ENCODE measurements at regions not wholly inside any gene's neighbourhood (a gene's known extent, or its start where the extent isn't known, plus 50 kb on each side); places are given as distances from the start of the nearest gene placed in this dataset.

DNA sequence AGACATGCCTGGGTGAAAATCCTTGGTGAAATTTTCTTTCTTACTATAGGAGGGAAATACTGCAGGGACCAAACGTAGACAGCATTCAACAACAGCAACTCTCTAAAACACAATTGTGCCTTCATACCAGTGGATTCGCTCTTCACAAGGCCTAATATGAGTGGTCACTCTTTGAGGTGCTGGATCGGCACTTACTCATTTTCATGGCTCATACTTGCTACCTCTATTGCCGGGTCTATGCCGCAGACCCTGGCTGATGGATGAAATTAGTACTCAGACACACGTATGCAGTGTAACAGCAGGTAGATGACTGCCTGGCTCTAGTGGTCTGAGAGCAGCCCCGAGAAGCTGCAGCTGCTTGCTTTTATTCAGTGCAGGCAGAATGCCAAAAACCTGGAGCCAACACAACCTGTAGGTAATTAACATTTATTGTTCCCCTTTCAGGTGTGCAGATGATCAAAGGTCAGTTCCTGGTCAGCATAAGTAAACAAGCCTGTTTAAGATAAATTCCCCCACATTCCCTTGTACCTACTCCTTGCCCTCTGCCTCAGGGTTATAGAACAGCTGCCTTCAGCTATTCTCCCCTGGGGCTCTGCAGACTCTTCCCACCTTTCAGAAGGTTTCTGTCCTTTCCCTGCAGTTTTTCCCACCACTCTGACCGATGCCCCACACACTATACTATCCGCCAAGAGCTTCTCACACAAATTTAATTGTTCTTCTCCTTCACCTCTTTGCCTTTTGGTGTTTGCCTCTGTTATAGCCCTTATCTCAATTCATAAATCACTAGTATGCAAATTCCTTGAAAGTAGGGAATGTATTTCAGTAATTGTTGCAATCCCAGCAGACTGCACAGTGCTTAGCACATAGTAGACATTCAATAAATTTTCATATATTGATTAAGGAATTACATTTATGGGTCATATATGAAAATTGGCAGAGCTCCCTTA is 210.0 kb downstream of the SPANXN3 start:
- CTCF ChIA-PET = no interaction called here
- H3K27ac ChIP-seq (ENCODE audit: extremely low read depth, low read depth, low read length) = no peak overlapping the region

DNA sequence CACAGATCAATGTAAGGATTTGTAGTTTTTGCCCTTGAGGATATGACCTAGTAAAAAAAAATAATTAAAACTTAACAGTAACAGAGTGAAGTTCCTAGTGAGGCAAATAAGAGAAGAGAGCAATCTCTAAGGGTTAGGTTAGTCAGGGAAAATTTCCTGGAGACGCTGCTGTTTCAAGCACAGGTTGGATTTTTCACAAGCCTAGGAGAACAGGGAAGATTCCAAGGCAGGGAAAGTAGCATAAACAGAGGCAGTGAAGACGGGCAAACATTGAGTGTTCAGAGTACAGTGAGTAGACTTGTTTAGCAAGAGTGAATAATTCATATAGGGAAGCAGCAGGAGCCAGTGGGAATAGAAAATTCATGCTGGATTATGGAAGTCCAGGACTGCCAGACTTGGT is 212.8 kb downstream of the SPANXN3 start:
- ChIA-PET POLR2A (no interaction called here), CTCF (no interaction called here)
- Histone ChIP-seq H3K4me1 (ENCODE audit: control insufficient read depth, insufficient read depth, low read length) (no peaks in the 10 kb centered on the region), H3K4me3 (ENCODE audit: low read depth, low read length) (no peak overlapping the region), H3K36me3 (ENCODE audit: control insufficient read depth in 2 of 2, insufficient read depth in 1 of 2, low read length in 2 of 2) (no peaks in the 10 kb centered on the region), H3K9me3 (ENCODE audit: control insufficient read depth, insufficient read depth, low read depth, low read length) (no peaks in the 10 kb centered on the region), H3K27ac (ENCODE audit: extremely low read depth, low read depth, low read length) (no peak overlapping the region)
- TF ChIP-seq, protein P1, sequence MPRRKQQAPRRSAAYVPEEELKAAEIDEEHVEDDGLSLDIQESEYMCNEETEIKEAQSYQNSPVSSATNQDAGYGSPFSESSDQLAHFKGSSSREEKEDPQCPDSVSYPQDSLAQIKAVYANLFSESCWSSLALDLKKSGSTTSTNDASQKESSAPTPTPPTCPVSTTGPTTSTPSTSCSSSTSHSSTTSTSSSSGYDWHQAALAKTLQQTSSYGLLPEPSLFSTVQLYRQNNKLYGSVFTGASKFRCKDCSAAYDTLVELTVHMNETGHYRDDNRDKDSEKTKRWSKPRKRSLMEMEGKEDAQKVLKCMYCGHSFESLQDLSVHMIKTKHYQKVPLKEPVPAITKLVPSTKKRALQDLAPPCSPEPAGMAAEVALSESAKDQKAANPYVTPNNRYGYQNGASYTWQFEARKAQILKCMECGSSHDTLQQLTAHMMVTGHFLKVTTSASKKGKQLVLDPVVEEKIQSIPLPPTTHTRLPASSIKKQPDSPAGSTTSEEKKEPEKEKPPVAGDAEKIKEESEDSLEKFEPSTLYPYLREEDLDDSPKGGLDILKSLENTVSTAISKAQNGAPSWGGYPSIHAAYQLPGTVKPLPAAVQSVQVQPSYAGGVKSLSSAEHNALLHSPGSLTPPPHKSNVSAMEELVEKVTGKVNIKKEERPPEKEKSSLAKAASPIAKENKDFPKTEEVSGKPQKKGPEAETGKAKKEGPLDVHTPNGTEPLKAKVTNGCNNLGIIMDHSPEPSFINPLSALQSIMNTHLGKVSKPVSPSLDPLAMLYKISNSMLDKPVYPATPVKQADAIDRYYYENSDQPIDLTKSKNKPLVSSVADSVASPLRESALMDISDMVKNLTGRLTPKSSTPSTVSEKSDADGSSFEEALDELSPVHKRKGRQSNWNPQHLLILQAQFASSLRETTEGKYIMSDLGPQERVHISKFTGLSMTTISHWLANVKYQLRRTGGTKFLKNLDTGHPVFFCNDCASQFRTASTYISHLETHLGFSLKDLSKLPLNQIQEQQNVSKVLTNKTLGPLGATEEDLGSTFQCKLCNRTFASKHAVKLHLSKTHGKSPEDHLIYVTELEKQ (tag by site-specific recombination; IDR thresholded peaks at IDR 0.05; ENCODE audit: borderline replicate concordance) = no peak
- TF ChIP-seq ZNF549 (tag by site-specific recombination; IDR thresholded peaks at IDR 0.05) = no peak

More for the DNA sequence above, 210.0 kb downstream of the SPANXN3 start:
- Histone ChIP-seq H3K4me1 (ENCODE audit: control insufficient read depth, insufficient read depth, low read length) (no peaks in the 10 kb centered on the region), H3K9me3 (ENCODE audit: control insufficient read depth, insufficient read depth, low read depth, low read length) (no peaks in the 10 kb centered on the region), H3K4me3 (ENCODE audit: low read depth, low read length) (no peak overlapping the region), H3K36me3 (ENCODE audit: control insufficient read depth in 2 of 2, insufficient read depth in 1 of 2, low read length in 2 of 2) (no peaks in the 10 kb centered on the region)
- POLR2A ChIA-PET = no interaction called here
- TF ChIP-seq, protein P2, sequence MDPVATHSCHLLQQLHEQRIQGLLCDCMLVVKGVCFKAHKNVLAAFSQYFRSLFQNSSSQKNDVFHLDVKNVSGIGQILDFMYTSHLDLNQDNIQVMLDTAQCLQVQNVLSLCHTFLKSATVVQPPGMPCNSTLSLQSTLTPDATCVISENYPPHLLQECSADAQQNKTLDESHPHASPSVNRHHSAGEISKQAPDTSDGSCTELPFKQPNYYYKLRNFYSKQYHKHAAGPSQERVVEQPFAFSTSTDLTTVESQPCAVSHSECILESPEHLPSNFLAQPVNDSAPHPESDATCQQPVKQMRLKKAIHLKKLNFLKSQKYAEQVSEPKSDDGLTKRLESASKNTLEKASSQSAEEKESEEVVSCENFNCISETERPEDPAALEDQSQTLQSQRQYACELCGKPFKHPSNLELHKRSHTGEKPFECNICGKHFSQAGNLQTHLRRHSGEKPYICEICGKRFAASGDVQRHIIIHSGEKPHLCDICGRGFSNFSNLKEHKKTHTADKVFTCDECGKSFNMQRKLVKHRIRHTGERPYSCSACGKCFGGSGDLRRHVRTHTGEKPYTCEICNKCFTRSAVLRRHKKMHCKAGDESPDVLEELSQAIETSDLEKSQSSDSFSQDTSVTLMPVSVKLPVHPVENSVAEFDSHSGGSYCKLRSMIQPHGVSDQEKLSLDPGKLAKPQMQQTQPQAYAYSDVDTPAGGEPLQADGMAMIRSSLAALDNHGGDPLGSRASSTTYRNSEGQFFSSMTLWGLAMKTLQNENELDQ (tag by site-specific recombination; IDR thresholded peaks at IDR 0.05; ENCODE audit: low read depth) = no peak
- TF ChIP-seq, protein P3, sequence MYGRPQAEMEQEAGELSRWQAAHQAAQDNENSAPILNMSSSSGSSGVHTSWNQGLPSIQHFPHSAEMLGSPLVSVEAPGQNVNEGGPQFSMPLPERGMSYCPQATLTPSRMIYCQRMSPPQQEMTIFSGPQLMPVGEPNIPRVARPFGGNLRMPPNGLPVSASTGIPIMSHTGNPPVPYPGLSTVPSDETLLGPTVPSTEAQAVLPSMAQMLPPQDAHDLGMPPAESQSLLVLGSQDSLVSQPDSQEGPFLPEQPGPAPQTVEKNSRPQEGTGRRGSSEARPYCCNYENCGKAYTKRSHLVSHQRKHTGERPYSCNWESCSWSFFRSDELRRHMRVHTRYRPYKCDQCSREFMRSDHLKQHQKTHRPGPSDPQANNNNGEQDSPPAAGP (tag by site-specific recombination; IDR thresholded peaks at IDR 0.05) = no peak
- no peak for TF ChIP-seq ZFHX2 (tag by site-specific recombination; conservative IDR thresholded peaks at IDR 0.05)

DNA sequence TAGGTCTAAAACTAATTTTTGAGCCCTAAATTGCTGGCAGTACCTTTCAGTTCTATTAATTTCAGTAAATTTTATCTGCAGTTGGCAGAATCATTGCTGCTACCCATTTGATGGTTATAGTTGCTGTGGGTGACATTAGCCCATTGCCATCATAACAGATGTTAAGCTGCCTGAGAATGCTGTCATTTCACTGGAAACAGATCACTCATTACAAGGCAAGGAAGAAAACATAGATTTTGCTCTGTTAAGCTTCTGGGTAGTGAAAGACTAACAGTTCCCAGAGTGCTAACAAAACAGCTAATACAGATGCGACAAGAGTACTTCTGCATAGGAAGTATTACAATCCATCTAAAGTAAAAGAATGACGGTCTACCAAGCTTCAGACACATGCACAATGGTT is 213.2 kb downstream of the SPANXN3 start:
- Histone ChIP-seq H3K27ac (ENCODE audit: extremely low read depth, low read depth, low read length) (no peak overlapping the region), H3K4me3 (ENCODE audit: low read depth, low read length) (no peak overlapping the region), H3K36me3 (ENCODE audit: control insufficient read depth in 2 of 2, insufficient read depth in 1 of 2, low read length in 2 of 2) (no peaks in the 10 kb centered on the region), H3K9me3 (ENCODE audit: control insufficient read depth, insufficient read depth, low read depth, low read length) (no peaks in the 10 kb centered on the region), H3K4me1 (ENCODE audit: control insufficient read depth, insufficient read depth, low read length) (no peaks in the 10 kb centered on the region)
- ChIA-PET POLR2A (no interaction called here), CTCF (no interaction called here)
- TF ChIP-seq, protein P4, sequence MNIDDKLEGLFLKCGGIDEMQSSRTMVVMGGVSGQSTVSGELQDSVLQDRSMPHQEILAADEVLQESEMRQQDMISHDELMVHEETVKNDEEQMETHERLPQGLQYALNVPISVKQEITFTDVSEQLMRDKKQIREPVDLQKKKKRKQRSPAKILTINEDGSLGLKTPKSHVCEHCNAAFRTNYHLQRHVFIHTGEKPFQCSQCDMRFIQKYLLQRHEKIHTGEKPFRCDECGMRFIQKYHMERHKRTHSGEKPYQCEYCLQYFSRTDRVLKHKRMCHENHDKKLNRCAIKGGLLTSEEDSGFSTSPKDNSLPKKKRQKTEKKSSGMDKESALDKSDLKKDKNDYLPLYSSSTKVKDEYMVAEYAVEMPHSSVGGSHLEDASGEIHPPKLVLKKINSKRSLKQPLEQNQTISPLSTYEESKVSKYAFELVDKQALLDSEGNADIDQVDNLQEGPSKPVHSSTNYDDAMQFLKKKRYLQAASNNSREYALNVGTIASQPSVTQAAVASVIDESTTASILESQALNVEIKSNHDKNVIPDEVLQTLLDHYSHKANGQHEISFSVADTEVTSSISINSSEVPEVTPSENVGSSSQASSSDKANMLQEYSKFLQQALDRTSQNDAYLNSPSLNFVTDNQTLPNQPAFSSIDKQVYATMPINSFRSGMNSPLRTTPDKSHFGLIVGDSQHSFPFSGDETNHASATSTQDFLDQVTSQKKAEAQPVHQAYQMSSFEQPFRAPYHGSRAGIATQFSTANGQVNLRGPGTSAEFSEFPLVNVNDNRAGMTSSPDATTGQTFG (tag by site-specific recombination; IDR thresholded peaks at IDR 0.05; ENCODE audit: borderline replicate concordance) = no peak
- no peak for TF ChIP-seq ZNF549 (tag by site-specific recombination; IDR thresholded peaks at IDR 0.05)
- TF ChIP-seq, protein P5, sequence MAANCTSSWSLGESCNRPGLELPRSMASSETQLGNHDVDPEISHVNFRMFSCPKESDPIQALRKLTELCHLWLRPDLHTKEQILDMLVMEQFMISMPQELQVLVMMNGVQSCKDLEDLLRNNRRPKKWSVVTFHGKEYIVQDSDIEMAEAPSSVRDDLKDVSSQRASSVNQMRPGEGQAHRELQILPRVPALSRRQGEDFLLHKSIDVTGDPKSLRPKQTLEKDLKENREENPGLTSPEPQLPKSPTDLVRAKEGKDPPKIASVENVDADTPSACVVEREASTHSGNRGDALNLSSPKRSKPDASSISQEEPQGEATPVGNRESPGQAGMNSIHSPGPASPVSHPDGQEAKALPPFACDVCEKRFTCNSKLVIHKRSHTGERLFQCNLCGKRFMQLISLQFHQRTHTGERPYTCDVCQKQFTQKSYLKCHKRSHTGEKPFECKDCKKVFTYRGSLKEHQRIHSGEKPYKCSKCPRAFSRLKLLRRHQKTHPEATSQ (tag by site-specific recombination; IDR thresholded peaks at IDR 0.05) = no peak
- no peak for TF ChIP-seq HOXA7 (CRISPR knock-in tag; IDR thresholded peaks at IDR 0.05; ENCODE audit: borderline replicate concordance)
- no peak for TF ChIP-seq ZNF146 (tag by site-specific recombination; IDR thresholded peaks at IDR 0.05)
- TF ChIP-seq KLF10 (tag by site-specific recombination; IDR thresholded peaks at IDR 0.05) = no peak
- no peak for TF ChIP-seq ZNF24 (tag by site-specific recombination; IDR thresholded peaks at IDR 0.05)
